ENCODE measurements at regions not wholly inside any gene's neighbourhood (a gene's known extent, or its start where the extent isn't known, plus 50 kb on each side); places are given as distances from the start of the nearest gene placed in this dataset.
"Not testable (repeated sequence)": the region's sequence is repeated elsewhere in the genome, so short reads cannot be mapped to it uniquely, and the experiment has no call there.

DNA sequence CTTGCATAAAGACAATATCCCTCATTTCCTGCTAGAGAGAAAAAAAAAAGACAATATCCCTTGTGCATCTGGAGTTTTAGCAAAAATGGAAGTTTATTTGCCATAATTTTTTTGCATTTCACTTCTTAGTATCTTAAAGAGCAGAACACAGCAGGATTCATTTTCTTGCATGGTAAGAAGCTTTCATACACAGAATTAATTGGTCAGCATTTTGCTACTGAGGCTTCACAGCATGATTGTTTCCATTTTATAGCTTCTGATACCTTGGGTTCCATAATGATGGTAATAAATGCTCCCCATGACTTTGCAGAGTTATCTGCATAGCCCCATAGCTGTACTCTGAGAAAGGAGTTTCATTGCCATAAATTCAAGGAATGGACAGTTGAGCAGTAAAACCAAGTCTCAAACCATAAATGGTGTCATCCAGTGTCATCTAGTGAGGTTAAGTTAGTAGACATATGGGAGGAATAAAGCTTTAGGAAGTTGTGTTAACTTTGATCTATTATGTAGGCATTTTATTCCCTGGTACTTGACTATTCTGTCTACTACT, 88.8 kb upstream of the PLD5 start:
- DNase-seq, result no peak

GRCh38 chr1:242610209-242610608, 85.7 kb upstream of the PLD5 start:
- DNase-seq, result no peak

- no peak for DNase-seq
These were observed 81.0 kb upstream of the PLD5 start for GRCh38 chr1:242605521-242605920.

DNA sequence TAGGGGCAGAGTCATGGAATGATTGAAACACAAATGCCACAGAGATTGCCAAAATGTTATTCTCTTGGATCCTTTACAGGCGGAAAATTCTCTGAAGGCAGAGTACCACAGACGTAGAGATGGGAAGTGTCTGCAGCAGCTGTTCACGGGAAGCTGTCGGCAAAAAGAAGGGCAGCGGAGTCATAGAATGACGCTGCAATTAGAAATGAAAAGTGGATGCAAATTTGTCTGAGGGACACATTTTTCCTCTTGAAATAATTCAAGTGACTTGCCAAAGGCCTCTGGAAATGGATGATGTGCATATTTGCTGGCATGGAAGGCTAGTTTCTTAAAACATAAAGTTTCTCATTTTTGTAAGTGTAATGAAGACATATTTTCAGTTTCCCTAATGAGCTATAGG, 77.5 kb upstream of the PLD5 start:
- DNase-seq, result no peak

- not testable (repeated sequence) for DNase-seq
These were observed 69.3 kb upstream of the PLD5 start for GRCh38 chr1:242593756-242594155.

DNA sequence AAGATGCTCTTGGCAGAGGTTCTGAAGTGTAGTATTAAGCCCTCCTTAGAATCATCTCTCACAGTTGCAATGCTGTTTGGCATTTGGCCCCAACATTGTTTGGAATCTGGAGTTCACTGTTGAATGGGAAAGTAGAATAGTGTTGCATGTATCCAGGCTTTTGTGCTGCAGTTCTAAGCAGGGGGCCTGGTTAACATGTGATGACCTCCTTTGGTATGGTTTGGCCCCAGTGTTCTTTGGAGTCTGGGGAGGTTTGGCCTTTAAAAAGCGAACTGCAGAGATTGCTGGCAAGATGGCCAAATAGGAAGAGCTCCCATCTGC, 61.8 kb upstream of the PLD5 start:
- no peak for DNase-seq

DNA sequence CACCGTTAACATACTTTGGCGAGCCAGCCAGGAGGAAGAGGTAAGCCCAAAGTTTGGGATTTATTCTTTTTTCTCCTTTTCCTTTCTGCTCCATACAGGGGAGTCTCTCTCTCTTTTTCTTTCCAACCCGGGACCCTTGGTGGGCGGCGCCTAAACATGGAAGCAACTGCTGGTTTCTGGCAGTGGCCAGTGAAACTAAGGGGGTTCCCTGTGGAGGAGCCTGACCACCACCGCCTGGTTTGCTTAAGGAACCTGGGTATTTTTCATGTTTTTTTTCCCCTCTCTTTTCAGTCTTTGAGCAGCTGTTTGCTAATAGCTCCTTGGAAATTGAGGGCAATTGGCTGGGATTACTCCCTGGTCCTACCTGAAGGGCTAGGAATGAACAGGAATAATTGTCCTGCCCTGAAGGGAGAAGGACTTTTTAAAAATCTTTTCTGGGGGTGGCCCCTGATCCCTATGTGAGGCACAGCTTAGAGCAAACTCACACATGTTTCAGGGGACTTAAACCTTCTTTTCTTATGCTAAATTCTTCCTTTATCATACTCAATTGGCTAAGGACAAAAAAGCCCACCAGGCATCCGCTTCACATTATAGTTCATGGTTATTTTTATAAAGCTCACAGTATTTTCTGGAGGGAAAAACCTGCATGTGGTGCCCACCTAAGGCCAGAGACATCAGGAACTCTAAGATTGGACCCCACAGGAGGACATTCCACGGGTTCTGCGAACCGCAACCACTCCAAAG, 61.3 kb upstream of the PLD5 start:
- DNase-seq, result no peak

DNA sequence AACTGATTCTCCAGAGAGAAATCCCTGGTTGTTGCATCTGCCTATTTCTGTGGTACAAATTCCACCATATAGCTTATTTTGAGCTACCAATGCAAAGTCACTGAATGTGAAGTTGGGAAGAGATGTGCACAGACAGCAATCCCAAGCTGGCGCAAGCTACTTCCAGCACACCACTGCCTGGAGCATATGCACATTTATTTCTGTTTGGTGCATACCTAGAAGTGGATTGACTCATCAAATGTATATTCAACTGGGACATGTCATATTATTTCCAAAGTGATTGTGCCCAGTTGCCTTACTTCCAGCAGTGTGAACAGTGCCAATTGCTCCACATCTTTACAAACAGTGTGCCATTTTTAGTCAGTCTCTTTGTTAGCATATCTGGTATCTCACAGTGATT, 58.2 kb upstream of the PLD5 start:
- DNase-seq, result no peak

GRCh38 chr1:242579528-242580235, 55.2 kb upstream of the PLD5 start:
- no peak for DNase-seq

Measured in activated CD4-positive, alpha-beta T cell treated with anti-CD3 and anti-CD28 coated beads, Interleukin-2, amount 50 U/mL, for 1 hour (primary cell).